HepG2 (cell line): ENCODE measurements at regions not wholly inside any gene's neighbourhood (a gene's known extent, or its start where the extent isn't known, plus 50 kb on each side); places are given as distances from the start of the nearest gene placed in this dataset.

Source experiments
- ATAC-seq: fragments of 200-7000 bp; cut with Tn5 transposase; 3 replicates; pipeline ENCODE4 v1.9.1; 2020; ENCODE audit warnings: mild to moderate bottlenecking, moderate library complexity
- BruUV-seq: library from RNA; stranded (reverse); fragments of 400-500 nt; replicated peaks from 2 replicates; lab custom pipeline; 2021; lab: Mats Ljungman, UMichigan
- CTCF ChIA-PET: fragments of 300-600 bp; formaldehyde crosslinking; extraction: SDS; loops from one replicate; lab custom pipeline; 2021; ENCODE audit warnings: low total read pairs, inconsistent platforms, low intra/inter-chr PET ratio; lab: Yijun Ruan, JAX
- POLR2A ChIA-PET: fragments of 350-600 bp; sonication (Branson Sonifier 250); formaldehyde crosslinking; loops from one replicate; lab custom pipeline; 2020; ENCODE audit warnings: antibody characterized with exemption, inconsistent platforms; lab: Yijun Ruan, JAX
- DNase-seq: peaks from one replicate; pipeline ENCODE4 v3.0.0-alpha.2; 2015; ENCODE audit warnings: low spot score
- FAIRE-seq: peaks from 3 replicates; lab custom pipeline; 2011; peaks lifted over from hg19 to GRCh38; lab: Jason Lieb, UNC
- H2AFZ ChIP-seq: one replicate; pipeline ENCODE4 v1.6.1; 2011; ENCODE audit warnings: low read length, inconsistent platforms
- H3K27ac ChIP-seq: fragments of 300-600 bp; 3 replicates; pipeline ENCODE4 v1.8.0; 2011; ENCODE audit warnings: mixed run types, mild to moderate bottlenecking, mixed read lengths, low read length, inconsistent platforms; ENCODE audit not compliant: insufficient read depth; ENCODE audit errors: extremely low read length
- H3K27me3 ChIP-seq, 2 experiments: fragments of 200-600 bp in 1 of 2; 2 replicates in 1 of 2; 3 replicates in 1 of 2; pipeline versions ENCODE4 v1.6.0 to v1.8.0; 2011; ENCODE audit warnings: low read length in 2 of 2, mild to moderate bottlenecking in 2 of 2, moderate library complexity in 2 of 2, inconsistent platforms in 1 of 2; ENCODE audit not compliant: insufficient read depth in 2 of 2, control insufficient read depth in 1 of 2
- H3K36me3 ChIP-seq, 2 experiments: fragments of 200-600 bp in 1 of 2; replicated peaks in 1 of 2; 2 replicates in 1 of 2; 3 replicates in 1 of 2; pipeline versions ENCODE4 v1.5.1 to v1.8.0; 2011; ENCODE audit warnings: low read length in 2 of 2, inconsistent platforms in 1 of 2; ENCODE audit not compliant: insufficient read depth in 2 of 2, control insufficient read depth in 1 of 2
- H3K4me1 ChIP-seq: 2 replicates; pipeline ENCODE4 v1.5.1; 2012; ENCODE audit warnings: low read length, inconsistent platforms; ENCODE audit not compliant: insufficient read depth
- H3K4me2 ChIP-seq: 2 replicates; pipeline ENCODE4 v1.6.0; 2011; ENCODE audit warnings: low read depth, low read length, inconsistent platforms
- H3K4me3 ChIP-seq, 3 experiments: fragments of 200-600 bp in 1 of 3; sonication (generic), shearing (Covaris generic) in 1 of 3; replicated peaks in 1 of 3; 2 replicates each; pipeline ENCODE4 v1.5.1; 2011 to 2016; ENCODE audit warnings: low read length in 3 of 3, inconsistent platforms in 2 of 3, low read depth in 2 of 3, mild to moderate bottlenecking in 2 of 3, control low read depth in 1 of 3, mixed read lengths in 1 of 3; ENCODE audit not compliant: insufficient read depth in 1 of 3
- H3K79me2 ChIP-seq: one replicate; pipeline ENCODE4 v1.6.1; 2011; ENCODE audit warnings: low read length, inconsistent platforms; ENCODE audit not compliant: insufficient read depth
- H3K9ac ChIP-seq: 2 replicates; pipeline ENCODE4 v1.6.0; 2011; ENCODE audit warnings: mild to moderate bottlenecking, low read depth, low read length, inconsistent platforms; ENCODE audit not compliant: insufficient read depth
- H3K9me3 ChIP-seq: 2 replicates; pipeline ENCODE4 v1.5.1; 2012; ENCODE audit warnings: mild to moderate bottlenecking, low read length
- H4K20me1 ChIP-seq: 2 replicates; pipeline ENCODE4 v1.6.0; 2011; ENCODE audit warnings: inconsistent platforms, mild to moderate bottlenecking, low read length, moderate library complexity; ENCODE audit not compliant: insufficient read depth
- ADNP ChIP-seq: sonication (generic); formaldehyde crosslinking; IDR thresholded peaks from 2 replicates; pipeline ENCODE4 v1.4.0; 2020; ENCODE audit warnings: missing genetic modification reagents
- HIC2 ChIP-seq: sonication (generic); formaldehyde crosslinking; IDR thresholded peaks from 2 replicates; pipeline ENCODE4 v1.9.0; 2022; ENCODE audit warnings: low read depth, missing genetic modification reagents
- HNF4G ChIP-seq, 2 experiments: sonication (generic) in 1 of 2; formaldehyde crosslinking in 1 of 2; IDR thresholded peaks; 2 replicates each; pipeline versions ENCODE4 v1.4.0 to v1.6.1; 2011 to 2020; ENCODE audit warnings: borderline replicate concordance in 2 of 2, low read depth in 2 of 2, mild to moderate bottlenecking in 2 of 2, low read length in 1 of 2, missing genetic modification reagents in 1 of 2, moderate library complexity in 1 of 2
- MTF1 ChIP-seq: sonication (generic); formaldehyde crosslinking; IDR thresholded peaks from 2 replicates; pipeline ENCODE4 v1.5.0; 2020; ENCODE audit warnings: missing genetic modification reagents
- ZNF101 ChIP-seq: sonication (generic); formaldehyde crosslinking; IDR thresholded peaks from 2 replicates; pipeline ENCODE4 v1.4.0; 2020; ENCODE audit warnings: mild to moderate bottlenecking, low read depth, missing genetic modification reagents, borderline replicate concordance
- ZNF160 ChIP-seq: sonication (generic); formaldehyde crosslinking; IDR thresholded peaks from 2 replicates; pipeline ENCODE4 v1.8.0; 2022; ENCODE audit warnings: mild to moderate bottlenecking, inconsistent platforms, missing genetic modification reagents
- WGBS: methylation state at CpG from one replicate; pipeline ENCODE4 v1.1.6; 2017; ENCODE audit warnings: low lambda C conversion rate; 5-methylcytosine and 5-hydroxymethylcytosine counted together
- in situ Hi-C: cut with HindIII; loops from 2 replicates; pipeline ENCODE4 v1.10.0; 2017; ENCODE audit warnings: low pct_unique_long_range_greater_than_20kb; ENCODE audit not compliant: extremely low pct_ligation_motif_present
- intact Hi-C: fragments of 100-400 bp; cut with micrococcal nuclease; formaldehyde crosslinking; loops from one replicate; pipeline ENCODE4 v1.10.0; 2022; ENCODE audit not compliant: unreplicated experiment
- TF ChIP-seq, protein P1 (sequence below): sonication (generic); formaldehyde crosslinking; IDR thresholded peaks from 2 replicates; pipeline ENCODE4 v1.5.0; 2020; ENCODE audit warnings: mild to moderate bottlenecking, missing genetic modification reagents, moderate library complexity

- TF ChIP-seq ZNF101 (CRISPR knock-in tag) (no peak), ADNP (CRISPR knock-in tag) (no peak), MTF1 (CRISPR knock-in tag) (no peak)
- TF ChIP-seq, protein P1, sequence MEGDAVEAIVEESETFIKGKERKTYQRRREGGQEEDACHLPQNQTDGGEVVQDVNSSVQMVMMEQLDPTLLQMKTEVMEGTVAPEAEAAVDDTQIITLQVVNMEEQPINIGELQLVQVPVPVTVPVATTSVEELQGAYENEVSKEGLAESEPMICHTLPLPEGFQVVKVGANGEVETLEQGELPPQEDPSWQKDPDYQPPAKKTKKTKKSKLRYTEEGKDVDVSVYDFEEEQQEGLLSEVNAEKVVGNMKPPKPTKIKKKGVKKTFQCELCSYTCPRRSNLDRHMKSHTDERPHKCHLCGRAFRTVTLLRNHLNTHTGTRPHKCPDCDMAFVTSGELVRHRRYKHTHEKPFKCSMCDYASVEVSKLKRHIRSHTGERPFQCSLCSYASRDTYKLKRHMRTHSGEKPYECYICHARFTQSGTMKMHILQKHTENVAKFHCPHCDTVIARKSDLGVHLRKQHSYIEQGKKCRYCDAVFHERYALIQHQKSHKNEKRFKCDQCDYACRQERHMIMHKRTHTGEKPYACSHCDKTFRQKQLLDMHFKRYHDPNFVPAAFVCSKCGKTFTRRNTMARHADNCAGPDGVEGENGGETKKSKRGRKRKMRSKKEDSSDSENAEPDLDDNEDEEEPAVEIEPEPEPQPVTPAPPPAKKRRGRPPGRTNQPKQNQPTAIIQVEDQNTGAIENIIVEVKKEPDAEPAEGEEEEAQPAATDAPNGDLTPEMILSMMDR = no peak
These were observed 86.8 kb downstream of the DTWD1 start (continued) for GRCh38 chr15:49707598-49707997.

- no peak overlapping the region for H3K27ac ChIP-seq
- DNase-seq (no peak), ATAC-seq (no peak), FAIRE-seq (no peak)
- H3K4me2 ChIP-seq = no peak overlapping the region
- POLR2A ChIA-PET = no interaction called here
- H3K79me2 ChIP-seq = no peaks in the 10 kb centered on the region
- WGBS = 0% methylated on average over 1 of the region's 1 CpG
- H3K36me3 ChIP-seq = no peaks in the 10 kb centered on the region
- H3K9me3 ChIP-seq = peaks cover 19% of the 10 kb centered on the region; the same call in 1 of the 2 replicates
- in situ Hi-C loops = no loop called here
- no peak overlapping the region for H3K9ac ChIP-seq
- H4K20me1 ChIP-seq = no peaks in the 10 kb centered on the region
- H3K27me3 ChIP-seq = no peaks in the 10 kb centered on the region
- intact Hi-C loops = no loop called here
- no peak overlapping the region for H3K4me3 ChIP-seq
- no peak overlapping the region for H2AFZ ChIP-seq
- H3K4me1 ChIP-seq = no peaks in the 10 kb centered on the region
- CTCF ChIA-PET = no interaction called here
- no peak for TF ChIP-seq HIC2
- no peak for TF ChIP-seq HNF4G (IDR thresholded peaks at IDR 0.05; ENCODE audit: borderline replicate concordance, low read depth, low read length)
- no peak for TF ChIP-seq HNF4G (CRISPR knock-in tag; IDR thresholded peaks at IDR 0.05; ENCODE audit: borderline replicate concordance, low read depth)
- TF ChIP-seq ZNF160 (CRISPR knock-in tag) = peak; percentile 98
- BruUV-seq = no TSS peak
These were observed 88.9 kb downstream of the DTWD1 start for GRCh38 chr15:49709646-49710214.
